Body of pancreas (tissue), 4 donors: ENCODE measurements at regions not wholly inside any gene's neighbourhood (a gene's known extent, or its start where the extent isn't known, plus 50 kb on each side); places are given as distances from the start of the nearest gene placed in this dataset.

ENCODE experiments used
- ATAC-seq: fragments of 150-250 bp; one replicate; pipeline ENCODE4 v1.9.1; 2016
- DNase-seq, 4 donors: peaks; one replicate each; pipeline ENCODE4 v3.0.0-alpha.2; 2019
- H3K27ac ChIP-seq, 4 donors: fragments of 200-600 bp; sonication (generic); 1 replicate in 3 of 4; 2 replicates in 1 of 4; pipeline versions ENCODE4 v1.5.1 to v1.6.1; 2016 to 2019; ENCODE audit warnings: mild to moderate bottlenecking in 1 of 4, mixed read lengths in 1 of 4, moderate library complexity in 1 of 4
- H3K27me3 ChIP-seq, 2 donors: fragments of 200-600 bp; sonication (generic); one replicate each; pipeline ENCODE4 v1.6.0; 2016; ENCODE audit warnings: mild to moderate bottlenecking in 1 of 2
- H3K36me3 ChIP-seq, 2 donors: fragments of 200-600 bp; sonication (generic); replicated peaks in 1 of 2; 2 replicates each; pipeline ENCODE4 v1.5.1; 2016; ENCODE audit warnings: low read depth in 2 of 2; ENCODE audit not compliant: insufficient read depth in 1 of 2
- H3K4me1 ChIP-seq: fragments of 200-600 bp; sonication (generic); one replicate; pipeline ENCODE4 v1.6.0; 2016
- H3K4me3 ChIP-seq, 2 donors: fragments of 200-600 bp; sonication (generic); 1 replicate in 1 of 2; 2 replicates in 1 of 2; pipeline ENCODE4 v1.5.1; 2016 to 2019
- H3K9me3 ChIP-seq, 3 donors: fragments of 200-600 bp; sonication (generic); 1 replicate in 2 of 3; 2 replicates in 1 of 3; pipeline ENCODE4 v1.5.1; 2016
- POLR2A ChIP-seq, 3 donors: fragments of 450-650 bp; IDR thresholded peaks; one replicate each; pipeline ENCODE4 v1.6.1; 2016; ENCODE audit warnings: antibody characterized with exemption in 3 of 3, mild to moderate bottlenecking in 2 of 3
- WGBS, 2 donors: methylation state at CpG; one replicate each; pipeline ENCODE4 v1.1.5; 2017; 5-methylcytosine and 5-hydroxymethylcytosine counted together
- intact Hi-C: fragments of 100-400 bp; cut with DNase I; formaldehyde crosslinking; loops from one replicate; pipeline ENCODE4 v1.15.1; 2023
- TF ChIP-seq, protein P1 (sequence below), 7 experiments: fragments of 450-650 bp in 4 of 7; fragments of 200-600 bp in 3 of 7; sonication (generic) in 3 of 7; IDR thresholded peaks; one replicate each; pipeline ENCODE4 v1.5.1; 2016 to 2019; ENCODE audit warnings: antibody characterized with exemption in 7 of 7

- H3K36me3 ChIP-seq, result no peaks in the 10 kb centered on the region
- ATAC-seq (no peak), DNase-seq (no peak)
- H3K9me3 ChIP-seq, result no peaks in the 10 kb centered on the region
- WGBS, 2 donors, result 46 to 54% methylated on average over 1 of the region's 1 CpG
- TF ChIP-seq, protein P1, sequence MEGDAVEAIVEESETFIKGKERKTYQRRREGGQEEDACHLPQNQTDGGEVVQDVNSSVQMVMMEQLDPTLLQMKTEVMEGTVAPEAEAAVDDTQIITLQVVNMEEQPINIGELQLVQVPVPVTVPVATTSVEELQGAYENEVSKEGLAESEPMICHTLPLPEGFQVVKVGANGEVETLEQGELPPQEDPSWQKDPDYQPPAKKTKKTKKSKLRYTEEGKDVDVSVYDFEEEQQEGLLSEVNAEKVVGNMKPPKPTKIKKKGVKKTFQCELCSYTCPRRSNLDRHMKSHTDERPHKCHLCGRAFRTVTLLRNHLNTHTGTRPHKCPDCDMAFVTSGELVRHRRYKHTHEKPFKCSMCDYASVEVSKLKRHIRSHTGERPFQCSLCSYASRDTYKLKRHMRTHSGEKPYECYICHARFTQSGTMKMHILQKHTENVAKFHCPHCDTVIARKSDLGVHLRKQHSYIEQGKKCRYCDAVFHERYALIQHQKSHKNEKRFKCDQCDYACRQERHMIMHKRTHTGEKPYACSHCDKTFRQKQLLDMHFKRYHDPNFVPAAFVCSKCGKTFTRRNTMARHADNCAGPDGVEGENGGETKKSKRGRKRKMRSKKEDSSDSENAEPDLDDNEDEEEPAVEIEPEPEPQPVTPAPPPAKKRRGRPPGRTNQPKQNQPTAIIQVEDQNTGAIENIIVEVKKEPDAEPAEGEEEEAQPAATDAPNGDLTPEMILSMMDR (IDR thresholded peaks at IDR 0.05), result no peak
- no peak for TF ChIP-seq POLR2A (IDR thresholded peaks at IDR 0.05)
- H3K27ac ChIP-seq, result no peak overlapping the region
- no peak overlapping the region for H3K4me3 ChIP-seq
- H3K27me3 ChIP-seq, result no peaks in the 10 kb centered on the region
- intact Hi-C loops, result no loop called here
- H3K4me1 ChIP-seq, result no peaks in the 10 kb centered on the region
Observed at GRCh38 chr6:129967427-129967826, 51.0 kb upstream of the L3MBTL3 start.

DNA sequence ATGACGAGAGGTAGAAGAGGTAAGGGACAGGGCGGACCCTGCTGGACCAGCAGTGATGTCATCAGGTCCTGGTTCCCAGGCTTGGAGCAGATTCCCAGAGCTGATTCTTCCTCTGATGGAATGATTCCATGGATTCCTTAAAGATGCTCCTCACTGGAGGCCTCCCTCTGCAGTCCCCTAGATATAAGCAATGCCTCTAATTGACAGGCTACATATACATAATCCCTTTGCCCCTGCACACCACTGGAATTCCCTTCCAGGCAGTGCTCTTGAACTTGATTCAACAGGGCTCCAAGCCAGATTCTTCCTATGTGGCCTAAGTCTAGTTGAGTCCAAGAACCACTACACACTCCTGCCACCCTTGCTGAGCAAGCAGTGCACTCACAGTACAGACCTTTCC is 52.3 kb upstream of the L3MBTL3 start:
- ATAC-seq (no peak), DNase-seq (no peak)
- Histone ChIP-seq H3K27ac (no peak overlapping the region), H3K4me3 (no peak overlapping the region), H3K9me3 (no peaks in the 10 kb centered on the region), H3K4me1 (no peaks in the 10 kb centered on the region), H3K27me3 (no peaks in the 10 kb centered on the region), H3K36me3 (no peaks in the 10 kb centered on the region)
- TF ChIP-seq, protein P1 (IDR thresholded peaks at IDR 0.05), result no peak
- TF ChIP-seq POLR2A (IDR thresholded peaks at IDR 0.05), result no peak
- WGBS, 2 donors, result 87 to 91% methylated on average over 2 of the region's 2 CpGs
- intact Hi-C loops, result no loop called here

- 92% methylated on average over 2 of the region's 2 CpGs for WGBS, 2 donors
- Histone ChIP-seq H3K4me1 (no peaks in the 10 kb centered on the region), H3K4me3 (no peak overlapping the region), H3K27me3 (no peaks in the 10 kb centered on the region), H3K36me3 (no peaks in the 10 kb centered on the region), H3K9me3 (no peaks in the 10 kb centered on the region), H3K27ac (no peak overlapping the region)
- intact Hi-C loops, result no loop called here
- ATAC-seq (no peak), DNase-seq (no peak)
- TF ChIP-seq, protein P1 (IDR thresholded peaks at IDR 0.05), result no peak
- no peak for TF ChIP-seq POLR2A (IDR thresholded peaks at IDR 0.05)
Observed at GRCh38 chr6:129965096-129965495, 53.3 kb upstream of the L3MBTL3 start.

DNA sequence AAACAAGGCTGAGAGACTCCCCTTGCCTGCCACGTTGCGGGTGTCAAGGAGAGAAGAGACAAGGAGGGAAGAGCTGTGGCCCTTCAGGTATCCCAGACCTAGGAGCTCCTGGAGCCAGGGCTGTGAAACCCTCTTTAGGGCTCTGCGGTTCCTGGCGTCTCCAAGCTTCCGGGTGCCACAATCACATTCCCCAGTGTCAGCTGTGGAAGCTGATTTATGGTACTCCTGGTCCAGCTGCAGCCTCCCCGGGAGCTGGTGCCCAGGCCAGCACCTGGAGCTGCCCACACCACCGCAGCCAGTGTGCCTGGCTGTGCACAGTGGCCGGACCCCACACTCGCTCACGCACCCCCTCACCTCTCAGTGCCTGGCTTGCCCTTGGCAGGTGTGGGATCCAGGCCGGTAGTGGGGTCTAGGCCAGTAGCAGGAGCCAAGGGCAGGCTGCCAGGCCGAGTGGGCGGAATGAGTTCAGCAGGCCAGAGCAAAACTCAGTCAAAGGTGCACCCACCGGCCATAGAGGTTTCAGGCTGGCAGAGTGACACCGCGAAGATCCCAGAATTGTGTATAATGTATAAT is 58.9 kb upstream of the L3MBTL3 start:
- DNase-seq, result peak in 2 of 4 donors; percentile 14 to 24
- intact Hi-C loops, result no loop called here
- H3K4me3 ChIP-seq, result no peak overlapping the region

More for the DNA sequence above, 58.9 kb upstream of the L3MBTL3 start:
- ATAC-seq, result no peak
- Histone ChIP-seq H3K4me1 (no peaks in the 10 kb centered on the region), H3K27me3 (no peaks in the 10 kb centered on the region), H3K27ac (no peak overlapping the region), H3K9me3 (no peaks in the 10 kb centered on the region), H3K36me3 (no peaks in the 10 kb centered on the region)
- TF ChIP-seq POLR2A (IDR thresholded peaks at IDR 0.05), result no peak
- TF ChIP-seq, protein P1 (IDR thresholded peaks at IDR 0.05), result no peak
- 78 to 79% methylated on average over 10 to 16 of the region's 16 CpGs for WGBS, 2 donors
